GM12892 (cell line): ENCODE measurements at regions not wholly inside any gene's neighbourhood (a gene's known extent, or its start where the extent isn't known, plus 50 kb on each side); places are given as distances from the start of the nearest gene placed in this dataset.

Source experiments
- POLR2A ChIP-seq: IDR thresholded peaks from 2 replicates; pipeline ENCODE4 v1.6.1; 2011; ENCODE audit warnings: low read depth, low read length, control low read depth
- POLR2AphosphoS5 ChIP-seq: IDR thresholded peaks from 2 replicates; pipeline ENCODE4 v1.6.1; 2011; ENCODE audit warnings: low read depth, low read length, control low read depth
- TAF1 ChIP-seq: IDR thresholded peaks from 2 replicates; pipeline ENCODE4 v1.6.1; 2011; ENCODE audit warnings: low read depth, mild to moderate bottlenecking, control low read depth, low read length, borderline replicate concordance

GRCh38 chr3:103389356-103389755, 954.5 kb downstream of the ZPLD1 start:
- TF ChIP-seq TAF1 (no peak), POLR2AphosphoS5 (no peak), POLR2A (no peak)
